WTC11 (cell line): ENCODE measurements at regions not wholly inside any gene's neighbourhood (a gene's known extent, or its start where the extent isn't known, plus 50 kb on each side); places are given as distances from the start of the nearest gene placed in this dataset.

Experiments used
- SMAD4 ChIP-seq: sonication (generic); formaldehyde crosslinking; IDR thresholded peaks from 2 replicates; pipeline ENCODE4 v1.8.0; 2022; ENCODE audit warnings: mild to moderate bottlenecking, missing genetic modification reagents
- SP1 ChIP-seq: sonication (generic); formaldehyde crosslinking; conservative IDR thresholded peaks from 2 replicates; pipeline ENCODE4 v1.8.1; 2022; ENCODE audit warnings: missing genetic modification reagents
- TF ChIP-seq, protein P1 (sequence below): fragments of 200-600 bp; IDR thresholded peaks from 2 replicates; pipeline ENCODE4 v1.8.0; 2022; ENCODE audit warnings: antibody characterized with exemption
- TF ChIP-seq, protein P2 (sequence below): sonication (generic); formaldehyde crosslinking; IDR thresholded peaks from 2 replicates; pipeline ENCODE4 v1.8.1; 2022; ENCODE audit warnings: mild to moderate bottlenecking, missing genetic modification reagents, moderate library complexity, borderline replicate concordance

DNA sequence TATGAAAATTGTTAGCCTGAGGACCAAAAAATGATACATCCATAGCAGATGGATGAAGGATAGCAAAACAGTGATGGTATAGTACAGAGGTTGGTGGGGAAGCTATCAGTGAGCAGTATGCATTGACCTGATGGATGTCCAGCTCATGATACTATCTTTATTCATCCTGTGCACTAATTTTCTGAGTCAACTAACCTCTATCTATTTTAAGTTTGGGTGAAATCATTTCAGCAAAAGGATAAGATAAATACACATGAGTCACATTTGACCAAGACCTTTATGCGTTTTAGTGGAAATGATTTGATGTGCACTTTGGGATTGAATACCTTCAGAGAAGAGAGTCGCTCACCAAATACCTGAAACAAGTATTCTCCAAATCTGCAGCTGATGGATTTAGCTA lies 351.0 kb upstream of the NR3C2 start:
- no peak for TF ChIP-seq SP1 (CRISPR knock-in tag)
- TF ChIP-seq, protein P1, sequence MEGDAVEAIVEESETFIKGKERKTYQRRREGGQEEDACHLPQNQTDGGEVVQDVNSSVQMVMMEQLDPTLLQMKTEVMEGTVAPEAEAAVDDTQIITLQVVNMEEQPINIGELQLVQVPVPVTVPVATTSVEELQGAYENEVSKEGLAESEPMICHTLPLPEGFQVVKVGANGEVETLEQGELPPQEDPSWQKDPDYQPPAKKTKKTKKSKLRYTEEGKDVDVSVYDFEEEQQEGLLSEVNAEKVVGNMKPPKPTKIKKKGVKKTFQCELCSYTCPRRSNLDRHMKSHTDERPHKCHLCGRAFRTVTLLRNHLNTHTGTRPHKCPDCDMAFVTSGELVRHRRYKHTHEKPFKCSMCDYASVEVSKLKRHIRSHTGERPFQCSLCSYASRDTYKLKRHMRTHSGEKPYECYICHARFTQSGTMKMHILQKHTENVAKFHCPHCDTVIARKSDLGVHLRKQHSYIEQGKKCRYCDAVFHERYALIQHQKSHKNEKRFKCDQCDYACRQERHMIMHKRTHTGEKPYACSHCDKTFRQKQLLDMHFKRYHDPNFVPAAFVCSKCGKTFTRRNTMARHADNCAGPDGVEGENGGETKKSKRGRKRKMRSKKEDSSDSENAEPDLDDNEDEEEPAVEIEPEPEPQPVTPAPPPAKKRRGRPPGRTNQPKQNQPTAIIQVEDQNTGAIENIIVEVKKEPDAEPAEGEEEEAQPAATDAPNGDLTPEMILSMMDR, result no peak
- TF ChIP-seq, protein P2, sequence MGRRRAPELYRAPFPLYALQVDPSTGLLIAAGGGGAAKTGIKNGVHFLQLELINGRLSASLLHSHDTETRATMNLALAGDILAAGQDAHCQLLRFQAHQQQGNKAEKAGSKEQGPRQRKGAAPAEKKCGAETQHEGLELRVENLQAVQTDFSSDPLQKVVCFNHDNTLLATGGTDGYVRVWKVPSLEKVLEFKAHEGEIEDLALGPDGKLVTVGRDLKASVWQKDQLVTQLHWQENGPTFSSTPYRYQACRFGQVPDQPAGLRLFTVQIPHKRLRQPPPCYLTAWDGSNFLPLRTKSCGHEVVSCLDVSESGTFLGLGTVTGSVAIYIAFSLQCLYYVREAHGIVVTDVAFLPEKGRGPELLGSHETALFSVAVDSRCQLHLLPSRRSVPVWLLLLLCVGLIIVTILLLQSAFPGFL, result no peak
- TF ChIP-seq SMAD4 (CRISPR knock-in tag), result no peak
